GM10248 (cell line): ENCODE measurements at regions not wholly inside any gene's neighbourhood (a gene's known extent, or its start where the extent isn't known, plus 50 kb on each side); places are given as distances from the start of the nearest gene placed in this dataset.
"Not testable (repeated sequence)": the region's sequence is repeated elsewhere in the genome, so short reads cannot be mapped to it uniquely, and the experiment has no call there.

Experiments
- CTCF ChIA-PET: fragments of 300-600 bp; sonication (Branson Sonifier 250); formaldehyde crosslinking; extraction: SDS; loops from one replicate; lab custom pipeline; 2021; ENCODE audit warnings: antibody characterized with exemption; lab: Yijun Ruan, JAX
- POLR2A ChIA-PET: fragments of 350-650 bp; sonication (Branson Sonifier 250); formaldehyde crosslinking; extraction: SDS; loops from one replicate; lab custom pipeline; 2020; ENCODE audit warnings: antibody characterized with exemption; lab: Yijun Ruan, JAX
- DNase-seq: peaks from one replicate; pipeline ENCODE4 v3.0.0; 2012; ENCODE audit errors: extremely low spot score
- TF ChIP-seq, protein P1 (sequence below): IDR thresholded peaks from 2 replicates; pipeline ENCODE4 v1.5.1; 2012; ENCODE audit warnings: mild to moderate bottlenecking, low read depth; ENCODE audit errors: extremely low read depth, missing control alignments, control extremely low read depth

DNA sequence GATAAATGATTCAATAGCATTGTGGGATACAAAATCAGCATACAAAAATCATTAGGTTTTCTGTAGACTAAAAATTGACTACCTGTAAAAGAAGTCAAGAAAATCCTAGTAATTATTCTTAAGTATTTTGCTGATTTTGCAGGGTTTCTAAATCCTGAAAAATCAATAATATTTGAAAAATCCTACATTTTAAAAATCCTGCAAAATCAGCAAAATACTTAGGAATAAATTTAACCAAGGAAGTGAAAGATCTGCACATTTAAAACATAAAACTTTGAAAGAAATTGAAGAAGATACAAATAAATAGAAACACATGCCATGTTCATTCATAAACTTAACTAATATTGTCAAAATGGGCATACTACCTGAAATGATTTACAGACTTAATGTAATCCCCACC, 517.7 kb downstream of the RERGL start:
- TF ChIP-seq, protein P1, sequence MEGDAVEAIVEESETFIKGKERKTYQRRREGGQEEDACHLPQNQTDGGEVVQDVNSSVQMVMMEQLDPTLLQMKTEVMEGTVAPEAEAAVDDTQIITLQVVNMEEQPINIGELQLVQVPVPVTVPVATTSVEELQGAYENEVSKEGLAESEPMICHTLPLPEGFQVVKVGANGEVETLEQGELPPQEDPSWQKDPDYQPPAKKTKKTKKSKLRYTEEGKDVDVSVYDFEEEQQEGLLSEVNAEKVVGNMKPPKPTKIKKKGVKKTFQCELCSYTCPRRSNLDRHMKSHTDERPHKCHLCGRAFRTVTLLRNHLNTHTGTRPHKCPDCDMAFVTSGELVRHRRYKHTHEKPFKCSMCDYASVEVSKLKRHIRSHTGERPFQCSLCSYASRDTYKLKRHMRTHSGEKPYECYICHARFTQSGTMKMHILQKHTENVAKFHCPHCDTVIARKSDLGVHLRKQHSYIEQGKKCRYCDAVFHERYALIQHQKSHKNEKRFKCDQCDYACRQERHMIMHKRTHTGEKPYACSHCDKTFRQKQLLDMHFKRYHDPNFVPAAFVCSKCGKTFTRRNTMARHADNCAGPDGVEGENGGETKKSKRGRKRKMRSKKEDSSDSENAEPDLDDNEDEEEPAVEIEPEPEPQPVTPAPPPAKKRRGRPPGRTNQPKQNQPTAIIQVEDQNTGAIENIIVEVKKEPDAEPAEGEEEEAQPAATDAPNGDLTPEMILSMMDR: no peak
- no peak for DNase-seq
- ChIA-PET POLR2A (no interaction called here), CTCF (interaction anchor here (1.1 to 1.9 kb wide), 2 partner anchors 10 to 18 kb away, joined by 3 to 5 read pairs; no protein-coding TSS in a partner anchor)

DNA sequence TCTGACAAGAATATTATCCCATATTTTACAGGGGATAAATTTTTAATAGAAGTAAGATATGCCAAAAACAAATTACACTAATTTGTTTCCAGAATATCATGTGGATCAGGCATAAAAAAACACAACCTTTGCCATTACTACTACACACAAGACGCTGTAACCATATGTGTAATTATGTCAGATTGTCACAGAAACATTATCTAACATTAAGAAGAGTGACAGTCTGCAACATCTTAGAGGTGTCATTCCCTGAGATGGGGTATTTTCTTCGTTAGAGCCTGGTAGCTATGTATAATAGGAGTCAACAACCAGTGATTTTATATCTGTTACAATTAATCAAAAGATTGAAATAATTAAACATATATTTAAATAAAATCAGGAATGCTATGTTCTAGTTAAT, 518.9 kb downstream of the RERGL start:
- ChIA-PET POLR2A (no interaction called here), CTCF (interaction anchor here (1.1 kb wide), 1 partner anchor 11 kb away, joined by 3 read pairs; no protein-coding TSS in a partner anchor)
- DNase-seq: no peak
- TF ChIP-seq, protein P1: no peak

DNA sequence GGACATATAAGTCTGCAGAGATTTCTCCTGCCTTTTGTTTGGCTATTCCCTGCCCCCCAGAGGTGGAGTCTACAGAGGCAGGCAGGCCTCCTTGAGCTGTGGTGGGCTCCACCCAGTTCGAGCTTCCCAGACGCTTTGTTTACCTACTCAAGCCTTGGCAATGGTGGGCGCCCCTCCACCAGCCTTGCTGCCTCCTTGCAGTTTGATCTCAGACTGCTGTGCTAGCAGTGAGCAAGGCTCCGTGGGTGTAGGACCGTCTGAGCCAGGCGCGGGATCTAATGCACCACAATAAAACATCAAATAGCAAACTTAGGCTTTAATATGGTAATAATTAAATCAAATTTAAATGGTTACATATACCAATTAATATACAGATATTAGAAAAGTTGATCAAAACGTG, 525.4 kb downstream of the RERGL start:
- POLR2A ChIA-PET, DNase-seq, CTCF ChIA-PET: not testable (repeated sequence)

DNA sequence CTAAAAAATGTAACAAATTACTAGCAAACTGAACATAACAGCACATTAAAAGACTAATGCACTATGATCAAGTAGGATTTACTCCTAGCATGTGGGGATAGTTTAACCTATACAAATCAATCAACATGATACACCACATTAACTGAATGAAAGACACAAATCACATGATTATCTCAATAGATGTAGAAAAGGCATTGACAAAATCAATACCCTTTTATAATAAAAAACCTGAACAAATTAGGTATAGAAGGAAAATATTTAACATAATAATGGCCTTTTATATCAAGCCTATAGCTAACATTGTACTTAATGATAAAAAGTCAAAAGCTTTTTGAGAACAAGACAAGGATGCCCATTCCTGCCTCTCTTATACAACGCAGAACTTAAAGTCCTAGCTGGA, 540.0 kb downstream of the RERGL start:
- ChIA-PET POLR2A (no interaction called here), CTCF (no interaction called here)
- DNase-seq: no peak
- TF ChIP-seq, protein P1: no peak

DNA sequence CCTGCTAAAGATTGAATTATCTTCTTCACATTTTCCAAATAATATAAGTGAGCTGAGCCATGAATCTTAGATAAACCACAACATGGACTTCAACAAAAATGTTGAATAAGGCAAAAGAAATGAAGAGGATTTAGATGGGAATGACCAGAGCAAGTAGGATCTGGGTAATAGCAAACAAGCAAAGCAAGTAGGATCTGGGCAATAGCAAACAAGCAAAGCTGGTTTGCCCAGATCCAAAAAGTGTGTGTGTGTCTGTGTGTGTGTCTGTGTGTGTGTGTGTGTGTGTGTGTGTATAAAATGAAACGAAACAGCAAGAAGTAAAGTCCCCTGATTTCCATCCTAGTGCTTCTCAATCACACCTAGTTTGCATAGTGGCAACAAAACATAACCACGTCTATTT, 549.1 kb downstream of the RERGL start:
- ChIA-PET CTCF (no interaction called here), POLR2A (no interaction called here)
- TF ChIP-seq, protein P1: no peak
- DNase-seq: no peak

DNA sequence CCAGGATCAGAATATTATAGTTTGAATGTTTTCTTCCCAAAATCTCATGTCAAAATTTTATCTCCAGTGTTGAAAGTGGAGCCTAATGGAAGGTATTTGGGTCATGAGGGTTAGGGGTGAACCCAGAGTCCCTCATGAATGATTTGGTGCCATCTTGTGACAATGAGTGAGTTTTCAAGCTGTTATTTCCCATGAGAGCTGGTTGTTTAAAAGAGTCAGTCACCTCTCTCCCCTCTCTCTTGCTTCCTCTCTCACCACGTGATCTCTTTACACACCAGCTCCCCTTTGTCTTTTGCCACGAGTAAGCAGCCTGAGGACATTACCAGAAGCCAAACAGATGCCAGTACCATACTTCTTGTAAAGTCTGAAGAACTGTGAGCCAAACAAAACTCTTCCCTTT, 561.6 kb downstream of the RERGL start:
- ChIA-PET CTCF (no interaction called here), POLR2A (no interaction called here)
- no peak for DNase-seq
- TF ChIP-seq, protein P1: peak; percentile 3

DNA sequence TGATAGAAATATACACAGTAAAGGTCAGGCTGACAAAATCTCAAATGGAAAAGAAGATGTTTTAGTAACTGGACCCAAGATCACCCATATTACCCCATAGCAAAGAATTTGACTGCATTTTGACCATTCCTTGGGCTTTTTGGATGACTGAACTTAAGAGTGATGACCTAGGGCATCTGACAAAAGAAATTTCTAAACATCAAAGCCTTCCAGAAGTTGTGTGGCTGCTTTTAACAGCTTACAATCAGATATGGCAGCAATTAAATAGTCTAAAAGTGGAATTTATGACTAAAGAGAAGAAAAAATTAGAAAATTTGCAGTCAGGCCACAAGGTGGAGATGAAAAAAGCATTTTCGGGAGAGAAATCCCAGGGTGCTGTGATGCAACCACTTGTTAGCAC, 563.0 kb downstream of the RERGL start:
- TF ChIP-seq, protein P1: no peak
- no peak for DNase-seq
- ChIA-PET POLR2A (no interaction called here), CTCF (no interaction called here)
